ENCODE measurements at regions not wholly inside any gene's neighbourhood (a gene's known extent, or its start where the extent isn't known, plus 50 kb on each side); places are given as distances from the start of the nearest gene placed in this dataset.
"Not testable (repeated sequence)": the region's sequence is repeated elsewhere in the genome, so short reads cannot be mapped to it uniquely, and the experiment has no call there.

DNA sequence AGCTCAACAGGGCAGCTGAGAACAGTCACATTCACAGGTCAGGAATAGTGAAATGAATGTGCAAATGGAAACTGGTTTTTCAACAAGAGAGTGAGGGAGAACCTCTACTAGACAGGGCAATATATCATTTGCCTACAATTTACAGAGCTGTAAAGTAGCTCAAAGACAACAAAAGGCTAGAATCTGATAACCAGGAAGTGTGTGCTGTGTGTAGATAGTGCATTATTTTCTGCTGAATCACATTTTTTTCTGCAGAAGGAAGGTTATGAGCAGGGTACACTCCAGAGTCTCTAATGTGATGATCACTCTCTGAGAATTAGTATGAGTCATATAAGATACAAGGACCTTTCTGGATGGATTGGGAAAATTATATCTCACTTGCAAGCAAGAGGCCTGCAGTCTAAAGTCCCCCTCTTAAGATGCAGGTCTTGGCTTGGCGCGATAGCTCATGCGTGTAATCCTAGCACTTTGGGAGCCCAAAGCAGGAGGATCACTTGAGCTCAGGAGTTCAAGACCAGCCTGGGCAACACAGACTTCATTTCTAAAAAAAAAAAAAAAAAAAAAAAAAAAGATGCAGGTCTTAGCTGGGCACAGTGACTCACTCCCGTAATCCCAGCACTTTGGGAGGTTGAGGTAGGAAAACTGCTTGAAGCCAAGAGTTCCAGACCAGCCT, 59.9 kb upstream of the COBL start:
- H3K9me3 ChIP-seq = no peaks in the 10 kb centered on the region
- WGBS, 5 donors = 57 to 90% (median 78%) methylated on average over 4 of the region's 4 CpGs
- intact Hi-C loops (cut with DNase I; ENCODE audit: low total_unique reads) = no loop called here

DNA sequence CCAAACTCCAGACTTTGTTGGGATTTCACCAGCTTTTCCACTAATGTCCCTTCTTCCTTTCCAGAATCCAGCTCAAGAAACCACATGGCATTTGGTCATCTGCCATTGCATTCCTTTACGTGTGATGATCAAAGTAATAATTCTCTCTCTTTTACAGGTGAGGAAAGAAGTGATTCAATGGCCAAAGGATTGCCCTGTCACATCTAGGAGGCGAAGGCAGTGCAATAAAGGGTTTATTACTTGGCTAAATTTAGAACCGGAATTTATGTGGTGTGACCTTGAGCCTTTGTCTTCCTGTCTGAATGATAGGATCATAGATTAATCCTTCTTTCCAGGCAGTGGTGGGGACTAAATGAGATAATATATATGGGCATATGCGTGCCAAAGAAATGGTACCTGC, 58.3 kb upstream of the COBL start:
- DNase-seq = no peak
- H3K27ac ChIP-seq = no peak overlapping the region
- intact Hi-C loops (cut with DNase I; ENCODE audit: low total_unique reads) = no loop called here

More for the DNA sequence above, 59.9 kb upstream of the COBL start:
- no peak overlapping the region for H3K27ac ChIP-seq
- no peak for TF ChIP-seq POLR2AphosphoS5 (IDR thresholded peaks at IDR 0.05)
- no peak for TF ChIP-seq EP300 (IDR thresholded peaks at IDR 0.05)
- no peak for TF ChIP-seq POLR2A (IDR thresholded peaks at IDR 0.05)
- no peaks in the 10 kb centered on the region for H3K27me3 ChIP-seq
- peak in 1 of 2 donors; percentile 57 for DNase-seq
- H3K36me3 ChIP-seq = no peaks in the 10 kb centered on the region
- H3K4me3 ChIP-seq = no peak overlapping the region
- H3K4me1 ChIP-seq = no peaks in the 10 kb centered on the region

GRCh38 chr7:51373607-51374006, 57.0 kb upstream of the COBL start:
- intact Hi-C loops (cut with DNase I; ENCODE audit: low total_unique reads); H3K9me3 ChIP-seq; H3K4me3 ChIP-seq; H3K36me3 ChIP-seq; DNase-seq; H3K27me3 ChIP-seq; H3K4me1 ChIP-seq; H3K27ac ChIP-seq: not testable (repeated sequence)
- WGBS, 5 donors = 48 to 77% (median 67%) methylated on average over 1 to 2 of the region's 2 CpGs

More for the DNA sequence above, 58.3 kb upstream of the COBL start:
- Histone ChIP-seq H3K27me3 (no peaks in the 10 kb centered on the region), H3K36me3 (no peaks in the 10 kb centered on the region), H3K4me1 (no peaks in the 10 kb centered on the region), H3K9me3 (no peaks in the 10 kb centered on the region), H3K4me3 (no peak overlapping the region)
- 69 to 83% (median 77%) methylated on average over 4 of the region's 4 CpGs for WGBS, 5 donors
- TF ChIP-seq POLR2A (IDR thresholded peaks at IDR 0.05) (no peak), POLR2AphosphoS5 (IDR thresholded peaks at IDR 0.05) (no peak), EP300 (IDR thresholded peaks at IDR 0.05) (no peak), CTCF (IDR thresholded peaks at IDR 0.05) (no peak)

- Histone ChIP-seq H3K4me1 (peaks cover 0 to 4% (median 0%) of the 10 kb centered on the region in 4 donors), H3K27me3 (no peaks in the 10 kb centered on the region), H3K9me3 (no peaks in the 10 kb centered on the region), H3K27ac (no peak overlapping the region), H3K4me3 (no peak overlapping the region), H3K36me3 (no peaks in the 10 kb centered on the region)
- TF ChIP-seq CTCF (IDR thresholded peaks at IDR 0.05) (peak in 3 of 7 experiments; percentile 22 to 30 (median 27)), POLR2AphosphoS5 (IDR thresholded peaks at IDR 0.05) (no peak), POLR2A (IDR thresholded peaks at IDR 0.05) (no peak)
- 11 to 25% (median 19%) methylated on average over 3 of the region's 3 CpGs for WGBS, 5 donors
- intact Hi-C loops (cut with DNase I; ENCODE audit: low total_unique reads) = loop anchor here (5.0 kb wide), 1 partner anchor 207 kb away; no protein-coding TSS in a partner anchor
- peak in 1 of 2 donors; percentile 36 for DNase-seq
Measured at GRCh38 chr7:51369746-51370145, 53.1 kb upstream of the COBL start.

DNA sequence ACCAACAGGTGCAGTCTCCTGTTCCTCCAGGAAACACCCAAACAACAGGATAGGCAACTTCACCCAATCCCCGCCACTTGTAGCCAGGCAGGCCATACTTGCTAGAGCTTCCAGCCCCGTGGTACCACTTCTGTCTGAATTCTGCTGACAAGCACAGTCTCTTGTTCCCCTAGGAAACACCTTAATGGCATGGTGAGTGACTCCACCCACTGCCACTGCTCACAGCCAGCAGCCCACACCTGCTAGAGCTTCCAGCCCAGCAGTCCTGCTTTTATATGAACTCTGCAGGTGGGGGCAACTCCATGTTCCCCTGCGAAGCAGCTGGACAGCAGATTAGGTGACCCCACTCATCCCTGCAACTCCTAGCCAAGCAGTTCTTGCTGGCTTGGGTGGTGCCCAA, 52.6 kb upstream of the COBL start:
- not testable (repeated sequence) for H3K4me1 ChIP-seq, H3K36me3 ChIP-seq, DNase-seq, H3K9me3 ChIP-seq, H3K4me3 ChIP-seq, H3K27ac ChIP-seq, H3K27me3 ChIP-seq
- 45 to 67% (median 62%) methylated on average over 2 to 3 of the region's 3 CpGs for WGBS, 5 donors
- intact Hi-C loops (cut with DNase I; ENCODE audit: low total_unique reads) = loop anchor here (5.0 kb wide), 1 partner anchor 207 kb away; no protein-coding TSS in a partner anchor

DNA sequence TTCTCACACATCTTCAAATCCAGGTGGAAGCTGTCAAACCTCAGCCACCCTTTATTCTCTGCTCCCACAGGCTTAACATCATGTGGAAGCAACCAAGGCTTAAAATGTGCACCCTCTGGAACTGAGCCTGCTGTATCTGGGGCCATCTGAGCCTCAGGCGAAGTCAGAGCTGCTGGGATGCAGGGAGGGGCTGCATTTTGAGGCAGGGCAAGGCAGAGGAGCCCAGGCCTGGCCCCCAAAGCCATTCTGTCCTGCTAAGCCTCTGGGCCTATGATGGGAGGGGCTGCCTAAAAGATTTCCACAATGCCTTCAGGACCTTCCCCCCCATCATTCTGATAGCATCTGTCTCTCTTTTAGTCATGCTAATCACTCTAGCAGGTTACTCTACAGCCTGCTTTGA, 51.7 kb upstream of the COBL start:
- H3K36me3 ChIP-seq = no peaks in the 10 kb centered on the region
- no peaks in the 10 kb centered on the region for H3K27me3 ChIP-seq
- H3K9me3 ChIP-seq = no peaks in the 10 kb centered on the region
- TF ChIP-seq EP300 (IDR thresholded peaks at IDR 0.05) (no peak), CTCF (IDR thresholded peaks at IDR 0.05) (no peak), POLR2AphosphoS5 (IDR thresholded peaks at IDR 0.05) (no peak), POLR2A (IDR thresholded peaks at IDR 0.05) (no peak)
- intact Hi-C loops (cut with DNase I; ENCODE audit: low total_unique reads) = loop anchor here (5.0 kb wide), 1 partner anchor 206 kb away; no protein-coding TSS in a partner anchor
- H3K27ac ChIP-seq = no peak overlapping the region
- H3K4me3 ChIP-seq = no peak overlapping the region
- no peak for DNase-seq
- H3K4me1 ChIP-seq = peaks cover 0 to 4% (median 0%) of the 10 kb centered on the region in 4 donors
- 71 to 93% (median 79%) methylated on average over 1 of the region's 1 CpG; no CpG with 5 or more reads in 1 of the 5 donors for WGBS, 5 donors
